ENCODE measurements at regions not wholly inside any gene's neighbourhood (a gene's known extent, or its start where the extent isn't known, plus 50 kb on each side); places are given as distances from the start of the nearest gene placed in this dataset.

GRCh38 chr2:62352031-62352430 is 154.0 kb downstream of the TMEM17 start:
- Histone ChIP-seq H4K8ac (ENCODE audit: low read depth, low read length) (no peak overlapping the region), H2BK120ac (ENCODE audit: low read depth, low read length) (no peak overlapping the region), H2BK15ac (replicated peaks; ENCODE audit: low read depth) (no peak overlapping the region), H3K4me2 (ENCODE audit: low read length) (no peak overlapping the region), H3K4me3 (ENCODE audit: low read length) (no peak overlapping the region), H3K9ac (ENCODE audit: low read length) (no peak overlapping the region), H4K5ac (ENCODE audit: low read length) (no peak overlapping the region), H3K79me2 (ENCODE audit: control insufficient read depth, insufficient read depth, low read length) (no peaks in the 10 kb centered on the region), H3K23ac (ENCODE audit: low read length) (no peak overlapping the region), H3K27me3 (ENCODE audit: insufficient read depth, low read length, poor library complexity) (no peaks in the 10 kb centered on the region), H3K56ac (ENCODE audit: low read length) (no peak overlapping the region), H2BK5ac (ENCODE audit: low read length) (no peak overlapping the region), H3K27ac (ENCODE audit: low read depth, low read length) (no peak overlapping the region), H2AK5ac (ENCODE audit: low read length) (no peak overlapping the region), H3K4ac (ENCODE audit: low read depth, low read length) (no peak overlapping the region), H3K4me1 (ENCODE audit: control insufficient read depth, low read depth, low read length) (peaks cover 3% of the 10 kb centered on the region), H3K18ac (ENCODE audit: low read length) (no peak overlapping the region), H3K36me3 (ENCODE audit: control insufficient read depth, insufficient read depth, low read length) (no peaks in the 10 kb centered on the region), H3K79me1 (ENCODE audit: low read length) (no peaks in the 10 kb centered on the region)
- no CpG with 5 or more reads among the region's 1 CpG for WGBS (ENCODE audit: extremely low coverage, insufficient coverage, low lambda C conversion rate)
- DNase-seq: peak; percentile 63

DNA sequence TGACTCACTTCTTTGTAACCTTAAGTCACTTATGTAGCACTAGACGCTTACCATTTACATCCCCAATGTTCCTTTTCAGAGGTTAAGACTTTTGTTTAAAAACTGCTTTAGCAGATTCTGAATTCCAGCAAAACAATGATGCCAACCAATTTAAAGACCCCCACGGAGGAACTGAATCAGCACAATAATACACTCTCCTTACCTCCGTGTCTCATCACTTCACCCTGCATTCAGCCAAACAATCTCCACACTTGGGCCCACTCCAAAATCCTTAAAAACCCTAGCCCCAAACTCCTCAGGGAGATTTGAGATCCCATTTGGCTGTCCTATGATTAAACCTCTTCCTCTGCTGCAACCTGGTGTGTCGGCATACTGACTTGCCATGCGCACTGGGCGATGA is 153.9 kb downstream of the B3GNT2 start:
- Histone ChIP-seq H2BK5ac (ENCODE audit: low read length) (no peak overlapping the region), H2BK120ac (ENCODE audit: low read depth, low read length) (no peak overlapping the region), H3K36me3 (ENCODE audit: control insufficient read depth, insufficient read depth, low read length) (no peaks in the 10 kb centered on the region), H3K27ac (ENCODE audit: low read depth, low read length) (no peak overlapping the region), H4K8ac (ENCODE audit: low read depth, low read length) (no peak overlapping the region), H3K4me1 (ENCODE audit: control insufficient read depth, low read depth, low read length) (no peaks in the 10 kb centered on the region), H3K79me1 (ENCODE audit: low read length) (no peaks in the 10 kb centered on the region), H3K23ac (ENCODE audit: low read length) (no peak overlapping the region), H4K5ac (ENCODE audit: low read length) (no peak overlapping the region), H2AK5ac (ENCODE audit: low read length) (no peak overlapping the region), H3K4me2 (ENCODE audit: low read length) (no peak overlapping the region), H3K4ac (ENCODE audit: low read depth, low read length) (no peak overlapping the region), H3K79me2 (ENCODE audit: control insufficient read depth, insufficient read depth, low read length) (no peaks in the 10 kb centered on the region), H3K9ac (ENCODE audit: low read length) (no peak overlapping the region), H3K27me3 (ENCODE audit: insufficient read depth, low read length, poor library complexity) (no peaks in the 10 kb centered on the region), H3K18ac (ENCODE audit: low read length) (no peak overlapping the region), H3K4me3 (ENCODE audit: low read length) (no peak overlapping the region), H2BK15ac (replicated peaks; ENCODE audit: low read depth) (no peak overlapping the region), H3K56ac (ENCODE audit: low read length) (no peak overlapping the region)
- no peak for DNase-seq
- no CpG with 5 or more reads among the region's 6 CpGs for WGBS (ENCODE audit: extremely low coverage, insufficient coverage, low lambda C conversion rate)

DNA sequence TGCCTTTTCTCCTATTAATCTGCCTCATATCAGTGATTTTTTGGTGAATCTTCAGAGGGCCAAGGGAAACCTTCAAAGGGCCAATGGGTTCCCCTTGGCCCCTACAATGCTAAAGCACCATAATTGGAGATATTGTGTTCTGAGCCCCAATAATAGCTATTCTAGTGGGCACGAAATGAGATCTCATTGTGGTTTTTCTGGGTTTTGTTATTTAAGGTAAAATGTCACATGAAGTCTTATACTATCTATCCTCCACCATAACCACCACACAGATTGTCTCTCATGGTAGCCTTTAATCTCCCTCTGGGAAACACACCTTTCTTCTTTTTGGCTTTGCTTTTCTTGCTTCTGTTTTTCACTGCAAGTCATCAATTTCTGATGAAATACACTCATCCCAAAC is 152.8 kb downstream of the B3GNT2 start:
- Histone ChIP-seq H2BK120ac (ENCODE audit: low read depth, low read length) (no peak overlapping the region), H3K56ac (ENCODE audit: low read length) (no peak overlapping the region), H3K4me2 (ENCODE audit: low read length) (no peak overlapping the region), H2BK15ac (replicated peaks; ENCODE audit: low read depth) (no peak overlapping the region), H3K27me3 (ENCODE audit: insufficient read depth, low read length, poor library complexity) (no peaks in the 10 kb centered on the region), H3K79me2 (ENCODE audit: control insufficient read depth, insufficient read depth, low read length) (no peaks in the 10 kb centered on the region), H3K4me1 (ENCODE audit: control insufficient read depth, low read depth, low read length) (no peaks in the 10 kb centered on the region), H3K9ac (ENCODE audit: low read length) (no peak overlapping the region), H3K23ac (ENCODE audit: low read length) (no peak overlapping the region), H4K5ac (ENCODE audit: low read length) (no peak overlapping the region), H3K36me3 (ENCODE audit: control insufficient read depth, insufficient read depth, low read length) (no peaks in the 10 kb centered on the region), H3K4ac (ENCODE audit: low read depth, low read length) (no peak overlapping the region), H3K27ac (ENCODE audit: low read depth, low read length) (no peak overlapping the region), H4K8ac (ENCODE audit: low read depth, low read length) (no peak overlapping the region), H2BK5ac (ENCODE audit: low read length) (no peak overlapping the region), H3K4me3 (ENCODE audit: low read length) (no peak overlapping the region), H2AK5ac (ENCODE audit: low read length) (no peak overlapping the region), H3K18ac (ENCODE audit: low read length) (no peak overlapping the region), H3K79me1 (ENCODE audit: low read length) (no peaks in the 10 kb centered on the region)
- no peak for DNase-seq
- no CpG with 5 or more reads among the region's 1 CpG for WGBS (ENCODE audit: extremely low coverage, insufficient coverage, low lambda C conversion rate)

DNA sequence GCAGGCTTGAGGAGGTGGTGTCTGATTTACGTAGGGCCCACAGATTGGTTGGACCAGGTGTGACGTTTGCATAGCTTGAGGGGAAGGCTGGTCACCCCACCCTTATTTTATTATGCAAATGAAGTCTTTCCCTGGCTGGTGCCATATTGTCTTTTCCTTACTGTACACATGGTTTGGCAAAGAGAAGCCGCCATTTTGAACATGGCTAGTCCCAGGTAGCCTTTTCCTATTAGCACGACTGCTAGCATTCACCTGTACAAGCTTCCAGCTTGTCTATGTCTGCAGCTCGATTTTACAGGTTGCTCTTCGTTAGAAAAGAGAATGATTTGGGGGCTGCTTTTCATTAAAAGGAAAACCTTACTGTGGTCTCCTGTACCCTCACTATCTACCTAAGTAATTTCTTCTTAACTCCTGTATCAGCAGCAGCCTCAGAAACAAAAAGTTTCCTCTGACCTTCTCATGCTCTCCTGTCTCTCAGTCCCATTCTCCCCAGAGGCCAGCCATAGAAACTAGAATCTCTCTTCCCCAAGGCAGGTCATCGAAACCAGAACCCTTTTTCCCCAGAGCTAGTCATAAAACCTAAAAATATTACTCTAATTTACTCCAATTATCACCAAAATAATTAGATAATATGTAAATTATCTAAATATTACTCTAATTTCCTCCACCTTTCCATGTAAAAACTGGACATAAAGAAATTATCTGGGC is 151.8 kb downstream of the B3GNT2 start:
- Histone ChIP-seq H3K4me2 (ENCODE audit: low read length) (no peak overlapping the region), H3K27ac (ENCODE audit: low read depth, low read length) (no peak overlapping the region), H2BK5ac (ENCODE audit: low read length) (peak overlapping the region; percentile 12), H3K79me1 (ENCODE audit: low read length) (no peaks in the 10 kb centered on the region), H4K5ac (ENCODE audit: low read length) (no peak overlapping the region), H3K4me3 (ENCODE audit: low read length) (no peak overlapping the region), H3K4ac (ENCODE audit: low read depth, low read length) (no peak overlapping the region), H4K8ac (ENCODE audit: low read depth, low read length) (no peak overlapping the region), H3K27me3 (ENCODE audit: insufficient read depth, low read length, poor library complexity) (no peaks in the 10 kb centered on the region), H2BK15ac (replicated peaks; ENCODE audit: low read depth) (peak overlapping the region; percentile 86), H3K79me2 (ENCODE audit: control insufficient read depth, insufficient read depth, low read length) (no peaks in the 10 kb centered on the region), H2BK120ac (ENCODE audit: low read depth, low read length) (no peak overlapping the region), H3K56ac (ENCODE audit: low read length) (no peak overlapping the region), H3K23ac (ENCODE audit: low read length) (no peak overlapping the region), H2AK5ac (ENCODE audit: low read length) (no peak overlapping the region), H3K4me1 (ENCODE audit: control insufficient read depth, low read depth, low read length) (no peaks in the 10 kb centered on the region), H3K9ac (ENCODE audit: low read length) (no peak overlapping the region), H3K36me3 (ENCODE audit: control insufficient read depth, insufficient read depth, low read length) (no peaks in the 10 kb centered on the region), H3K18ac (ENCODE audit: low read length) (no peak overlapping the region)
- 100% methylated on average over 1 of the region's 7 CpGs for WGBS (ENCODE audit: extremely low coverage, insufficient coverage, low lambda C conversion rate)
- no peak for DNase-seq

DNA sequence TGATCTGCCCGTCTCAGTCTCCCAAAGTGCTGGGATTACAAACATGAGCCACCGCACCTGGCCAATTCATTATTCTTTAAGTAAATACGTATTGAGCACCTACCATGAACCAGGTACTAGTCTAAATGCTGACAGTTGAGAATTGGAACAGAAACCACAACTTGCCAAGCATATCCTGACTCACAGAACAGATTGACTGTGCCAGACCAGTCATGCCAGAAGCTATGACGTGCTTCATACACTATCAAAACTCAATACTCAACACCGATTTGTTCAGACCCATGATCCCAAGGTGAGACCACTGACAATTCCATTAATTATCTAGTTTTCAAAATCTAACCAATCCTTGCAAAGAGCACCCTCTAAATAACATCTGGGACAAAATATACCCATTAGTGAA is 148.6 kb downstream of the B3GNT2 start:
- H2BK5ac ChIP-seq (ENCODE audit: low read length): no peak overlapping the region
- no peak overlapping the region for H2BK120ac ChIP-seq (ENCODE audit: low read depth, low read length)
- no peaks in the 10 kb centered on the region for H3K36me3 ChIP-seq (ENCODE audit: control insufficient read depth, insufficient read depth, low read length)
- no peaks in the 10 kb centered on the region for H3K79me1 ChIP-seq (ENCODE audit: low read length)
- DNase-seq: no peak
- H3K79me2 ChIP-seq (ENCODE audit: control insufficient read depth, insufficient read depth, low read length): no peaks in the 10 kb centered on the region
- H3K4me1 ChIP-seq (ENCODE audit: control insufficient read depth, low read depth, low read length): peaks cover 4% of the 10 kb centered on the region
- H3K27me3 ChIP-seq (ENCODE audit: insufficient read depth, low read length, poor library complexity): no peaks in the 10 kb centered on the region
- H3K4me2 ChIP-seq (ENCODE audit: low read length): no peak overlapping the region
- no peak overlapping the region for H2BK15ac ChIP-seq (replicated peaks; ENCODE audit: low read depth)
- H2AK5ac ChIP-seq (ENCODE audit: low read length): no peak overlapping the region
- no peak overlapping the region for H3K4me3 ChIP-seq (ENCODE audit: low read length)
- WGBS (ENCODE audit: extremely low coverage, insufficient coverage, low lambda C conversion rate): no CpG with 5 or more reads among the region's 5 CpGs
- H3K18ac ChIP-seq (ENCODE audit: low read length): no peak overlapping the region
- H3K27ac ChIP-seq (ENCODE audit: low read depth, low read length): no peak overlapping the region
- H4K5ac ChIP-seq (ENCODE audit: low read length): no peak overlapping the region
- peak overlapping the region; percentile 55 for H3K4ac ChIP-seq (ENCODE audit: low read depth, low read length)
- no peak overlapping the region for H4K8ac ChIP-seq (ENCODE audit: low read depth, low read length)
- no peak overlapping the region for H3K9ac ChIP-seq (ENCODE audit: low read length)
- no peak overlapping the region for H3K23ac ChIP-seq (ENCODE audit: low read length)
- H3K56ac ChIP-seq (ENCODE audit: low read length): peak overlapping the region; percentile 2
